GM08714 (cell line): ENCODE measurements at regions not wholly inside any gene's neighbourhood (a gene's known extent, or its start where the extent isn't known, plus 50 kb on each side); places are given as distances from the start of the nearest gene placed in this dataset.

Experiments used
- H3K4me3 ChIP-seq: fragments of 200-500 bp; sonication (Bioruptor generic); 2 replicates; pipeline ENCODE4 v1.5.1; 2014; ENCODE audit warnings: mild to moderate bottlenecking, low read length, inconsistent platforms
- ZNF274 ChIP-seq: IDR thresholded peaks from 2 replicates; pipeline ENCODE4 v1.6.1; 2012; ENCODE audit warnings: mild to moderate bottlenecking, low read depth, low read length

- H3K4me3 ChIP-seq: no peak overlapping the region
Observed at GRCh38 chr20:10893321-10893720, 219.5 kb upstream of the JAG1 start.

GRCh38 chr20:10897336-10897735, 223.5 kb upstream of the JAG1 start:
- no peak for TF ChIP-seq ZNF274
- no peak overlapping the region for H3K4me3 ChIP-seq

More at GRCh38 chr20:10893321-10893720, 219.5 kb upstream of the JAG1 start:
- no peak for TF ChIP-seq ZNF274

- TF ChIP-seq ZNF274: no peak
- no peak overlapping the region for H3K4me3 ChIP-seq
Observed at GRCh38 chr20:10898552-10898951, 224.8 kb upstream of the JAG1 start.

GRCh38 chr20:10902174-10902573, 228.4 kb upstream of the JAG1 start:
- TF ChIP-seq ZNF274: no peak
- H3K4me3 ChIP-seq: no peak overlapping the region

- no peak overlapping the region for H3K4me3 ChIP-seq
- TF ChIP-seq ZNF274: no peak
Observed at GRCh38 chr20:10902576-10903282, 228.9 kb upstream of the JAG1 start.

- no peak for TF ChIP-seq ZNF274
- H3K4me3 ChIP-seq: no peak overlapping the region
Observed at GRCh38 chr20:10906834-10907233, 233.0 kb upstream of the JAG1 start.

GRCh38 chr20:10909803-10910202, 236.0 kb upstream of the JAG1 start:
- no peak overlapping the region for H3K4me3 ChIP-seq
- TF ChIP-seq ZNF274: no peak

GRCh38 chr20:10910535-10911178, 236.9 kb upstream of the JAG1 start:
- TF ChIP-seq ZNF274: no peak
- no peak overlapping the region for H3K4me3 ChIP-seq

GRCh38 chr20:10911298-10911697, 237.5 kb upstream of the JAG1 start:
- TF ChIP-seq ZNF274: no peak
- H3K4me3 ChIP-seq: no peak overlapping the region

- TF ChIP-seq ZNF274: no peak
- no peak overlapping the region for H3K4me3 ChIP-seq
Observed at GRCh38 chr20:10915815-10916214, 242.0 kb upstream of the JAG1 start.

GRCh38 chr20:10916312-10916711, 242.5 kb upstream of the JAG1 start:
- TF ChIP-seq ZNF274: no peak

GRCh38 chr20:10917826-10918225, 244.0 kb upstream of the JAG1 start:
- no peak for TF ChIP-seq ZNF274
- H3K4me3 ChIP-seq: no peak overlapping the region

More at GRCh38 chr20:10916312-10916711, 242.5 kb upstream of the JAG1 start:
- H3K4me3 ChIP-seq: no peak overlapping the region

GRCh38 chr20:10919396-10920140, 245.8 kb upstream of the JAG1 start:
- no peak for TF ChIP-seq ZNF274
- no peak overlapping the region for H3K4me3 ChIP-seq

- TF ChIP-seq ZNF274: no peak
- H3K4me3 ChIP-seq: no peak overlapping the region
Observed at GRCh38 chr20:10920396-10920795, 246.6 kb upstream of the JAG1 start.
